K562 (cell line): ENCODE measurements at regions not wholly inside any gene's neighbourhood (a gene's known extent, or its start where the extent isn't known, plus 50 kb on each side); places are given as distances from the start of the nearest gene placed in this dataset.

Experiments used
- ATAC-seq: fragments of 200-7000 bp; cut with Tn5 transposase; 3 replicates; pipeline ENCODE4 v1.9.1; 2020; ENCODE audit warnings: moderate library complexity
- BruUV-seq: library from RNA; stranded (reverse); fragments of 400-500 nt; replicated peaks from 2 replicates; lab custom pipeline; 2021; lab: Mats Ljungman, UMichigan
- CTCF ChIA-PET: fragments of 300-600 bp; formaldehyde crosslinking; extraction: SDS; loops from one replicate; lab custom pipeline; 2021; ENCODE audit warnings: low intra/inter-chr PET ratio; lab: Yijun Ruan, JAX
- POLR2A ChIA-PET: fragments of 300-600, 350-650 bp; sonication (Branson Sonifier 250); formaldehyde crosslinking; extraction: SDS; loops from one replicate; lab custom pipeline; 2021; ENCODE audit warnings: antibody characterized with exemption, inconsistent platforms; lab: Yijun Ruan, JAX
- DNase-seq, 4 experiments: peaks; one replicate each; pipeline versions ENCODE4 v3.0.0 to v3.0.0-alpha.2; 2011 to 2018; ENCODE audit warnings: low spot score in 3 of 4, mixed read lengths in 3 of 4; ENCODE audit errors: extremely low read depth in 1 of 4
- FAIRE-seq: peaks from 2 replicates; lab custom pipeline; 2011; peaks lifted over from hg19 to GRCh38; lab: Jason Lieb, UNC
- H2AFZ ChIP-seq: 2 replicates; pipeline ENCODE4 v1.6.0; 2011; ENCODE audit warnings: low read depth, low read length, control low read depth, inconsistent platforms
- H3K27ac ChIP-seq: fragments of 200-600 bp; 3 replicates; pipeline ENCODE4 v1.8.0; 2011; ENCODE audit warnings: low read depth, mild to moderate bottlenecking, control low read depth, inconsistent platforms, low read length, moderate library complexity, mixed read lengths; ENCODE audit errors: extremely low read depth
- H3K27me3 ChIP-seq, 2 experiments: fragments of 300-600 bp in 1 of 2; 2 replicates in 1 of 2; 3 replicates in 1 of 2; pipeline versions ENCODE4 v1.6.0 to v1.8.0; 2011; ENCODE audit warnings: inconsistent platforms in 2 of 2, low read length in 2 of 2, mild to moderate bottlenecking in 1 of 2, mixed read lengths in 1 of 2, moderate library complexity in 1 of 2; ENCODE audit not compliant: control insufficient read depth in 2 of 2, insufficient read depth in 2 of 2
- H3K36me3 ChIP-seq: fragments of 300-600 bp; 3 replicates; pipeline ENCODE4 v1.8.0; 2011; ENCODE audit warnings: mild to moderate bottlenecking, low read length, inconsistent platforms; ENCODE audit not compliant: control insufficient read depth, insufficient read depth
- H3K4me1 ChIP-seq, 2 experiments: fragments of 200-600 bp in 1 of 2; replicated peaks in 1 of 2; 2 replicates in 1 of 2; 3 replicates in 1 of 2; pipeline versions ENCODE4 v1.5.1 to v1.8.0; 2011; ENCODE audit warnings: inconsistent platforms in 2 of 2, low read length in 2 of 2, mild to moderate bottlenecking in 1 of 2, mixed read lengths in 1 of 2, moderate library complexity in 1 of 2; ENCODE audit not compliant: control insufficient read depth in 2 of 2, insufficient read depth in 2 of 2
- H3K4me2 ChIP-seq: 2 replicates; pipeline ENCODE4 v1.6.1; 2011; ENCODE audit warnings: low read length, control low read depth, inconsistent platforms, mixed read lengths; ENCODE audit not compliant: insufficient read depth
- H3K4me3 ChIP-seq: fragments of 200-600 bp; sonication (generic), shearing (Covaris generic); 2 replicates; pipeline ENCODE4 v1.5.1; 2016; ENCODE audit warnings: control low read depth, inconsistent platforms
- H3K79me2 ChIP-seq: fragments of 200-600 bp; 3 replicates; pipeline ENCODE4 v1.8.0; 2011; ENCODE audit warnings: low read length, inconsistent platforms; ENCODE audit not compliant: control insufficient read depth, insufficient read depth
- H3K9ac ChIP-seq, 2 experiments: 2 replicates each; pipeline versions ENCODE4 v1.6.0 to v1.6.1; 2011; ENCODE audit warnings: low read depth in 2 of 2, low read length in 2 of 2, control low read depth in 1 of 2, inconsistent platforms in 1 of 2, mild to moderate bottlenecking in 1 of 2, mixed read lengths in 1 of 2; ENCODE audit not compliant: insufficient read depth in 1 of 2
- H3K9me1 ChIP-seq: one replicate; pipeline ENCODE4 v1.6.0; 2011; ENCODE audit warnings: inconsistent platforms, mild to moderate bottlenecking, low read length, moderate library complexity; ENCODE audit not compliant: control insufficient read depth, insufficient read depth
- H3K9me3 ChIP-seq: replicated peaks from 2 replicates; pipeline ENCODE4 v1.5.1; 2011; ENCODE audit warnings: low read depth, low read length, inconsistent platforms; ENCODE audit not compliant: control insufficient read depth, insufficient read depth
- H4K20me1 ChIP-seq: replicated peaks from 2 replicates; pipeline ENCODE4 v1.6.1; 2011; ENCODE audit warnings: low read length, inconsistent platforms, mixed read lengths; ENCODE audit not compliant: control insufficient read depth, insufficient read depth
- ARHGAP35 ChIP-seq: fragments of 450-650 bp; IDR thresholded peaks from 2 replicates; pipeline ENCODE4 v1.6.1; 2018; ENCODE audit not compliant: partially characterized antibody
- ARID4B ChIP-seq: sonication (generic); formaldehyde crosslinking; IDR thresholded peaks from 2 replicates; pipeline ENCODE4 v1.8.0; 2022; ENCODE audit warnings: mild to moderate bottlenecking, missing genetic modification reagents
- FOXK1 ChIP-seq: sonication (generic); formaldehyde crosslinking; IDR thresholded peaks from 2 replicates; pipeline ENCODE4 v1.8.0; 2022; ENCODE audit warnings: missing genetic modification reagents, mild to moderate bottlenecking, borderline replicate concordance
- MCM5 ChIP-seq: fragments of 450-650 bp; IDR thresholded peaks from 2 replicates; pipeline ENCODE4 v1.6.1; 2016; ENCODE audit warnings: low read depth
- ZKSCAN8 ChIP-seq: fragments of 200-800 bp; sonication (Bioruptor generic); IDR thresholded peaks from 2 replicates; pipeline ENCODE4 v1.6.1; 2016; ENCODE audit warnings: missing genetic modification characterization, missing compliant biosample characterization
- ZNF174 ChIP-seq: fragments of 250-450 bp; sonication (Bioruptor Pico); IDR thresholded peaks from 2 replicates; pipeline ENCODE4 v1.4.0; 2020; ENCODE audit warnings: mild to moderate bottlenecking
- WGBS: fragments of 100-300 bp; shearing (Covaris generic); methylation state at CpG from one replicate; pipeline ENCODE4 v1.1.6; 2016; ENCODE audit warnings: low coverage, mixed read lengths; ENCODE audit not compliant: insufficient coverage; ENCODE audit errors: missing lambda C conversion rate; 5-methylcytosine and 5-hydroxymethylcytosine counted together
- in situ Hi-C: fragments of 300-500 bp; cut with MboI; formaldehyde crosslinking; loops from 4 replicates; pipeline ENCODE4 v1.15.0; 2018; ENCODE audit warnings: inconsistent platforms, mixed read lengths
- intact Hi-C: fragments of 100-400 bp; cut with micrococcal nuclease; formaldehyde crosslinking; loops from 2 replicates; pipeline ENCODE4 v1.14.2; 2022
- TF ChIP-seq, protein P1 (sequence below): fragments of 450-650 bp; IDR thresholded peaks from one replicate; pipeline ENCODE4 v1.6.1; 2018; ENCODE audit warnings: mild to moderate bottlenecking, moderate library complexity; ENCODE audit not compliant: partially characterized antibody
- TF ChIP-seq, protein P2 (sequence below): fragments of 450-650 bp; IDR thresholded peaks from 2 replicates; pipeline ENCODE4 v1.6.1; 2016; ENCODE audit warnings: low read depth, mild to moderate bottlenecking, moderate library complexity
- TF ChIP-seq, protein P3 (sequence below): fragments of 250-450 bp; sonication (Bioruptor Pico); IDR thresholded peaks from 2 replicates; pipeline ENCODE4 v1.5.0; 2020; ENCODE audit warnings: mild to moderate bottlenecking

DNA sequence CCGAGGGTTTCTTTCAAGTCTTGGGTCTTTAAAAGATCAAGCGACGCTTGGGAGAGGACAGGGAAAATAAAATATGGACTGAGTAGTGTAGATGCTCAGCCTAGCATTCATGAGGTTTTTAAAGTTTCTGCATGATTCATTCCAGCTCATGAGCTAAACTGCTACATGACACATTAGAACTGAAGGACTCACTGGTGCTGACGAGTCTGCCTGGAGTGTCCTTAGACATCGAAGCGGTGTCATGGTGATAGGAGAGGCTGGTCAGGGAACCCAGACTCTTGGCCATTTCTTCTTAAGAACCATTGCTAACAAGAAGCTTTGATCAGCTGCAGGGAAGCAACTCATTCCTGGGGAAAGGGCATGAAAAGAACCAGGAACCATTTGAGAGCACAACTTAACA lies 158.6 kb downstream of the TRIML1 start:
- POLR2A ChIA-PET, result no interaction called here
- Histone ChIP-seq H3K27me3 (no peaks in the 10 kb centered on the region), H3K9me1 (no peaks in the 10 kb centered on the region), H3K79me2 (no peaks in the 10 kb centered on the region), H3K4me1 (no peaks in the 10 kb centered on the region), H3K27ac (no peak overlapping the region), H3K9ac (no peak overlapping the region), H3K4me2 (no peak overlapping the region), H4K20me1 (no peaks in the 10 kb centered on the region; the same call in 1 of the 2 replicates), H2AFZ (no peak overlapping the region), H3K9me3 (no peaks in the 10 kb centered on the region), H3K36me3 (no peaks in the 10 kb centered on the region), H3K4me3 (no peak overlapping the region)
- 3% methylated on average over 6 of the region's 6 CpGs for WGBS
- DNase-seq, result no peak
- TF ChIP-seq ZKSCAN8 (CRISPR knock-in tag) (no peak), ZNF174 (CRISPR knock-in tag) (no peak), ARID4B (CRISPR knock-in tag) (no peak), ARHGAP35 (no peak), FOXK1 (CRISPR knock-in tag) (no peak), MCM5 (no peak)
- TF ChIP-seq, protein P1, sequence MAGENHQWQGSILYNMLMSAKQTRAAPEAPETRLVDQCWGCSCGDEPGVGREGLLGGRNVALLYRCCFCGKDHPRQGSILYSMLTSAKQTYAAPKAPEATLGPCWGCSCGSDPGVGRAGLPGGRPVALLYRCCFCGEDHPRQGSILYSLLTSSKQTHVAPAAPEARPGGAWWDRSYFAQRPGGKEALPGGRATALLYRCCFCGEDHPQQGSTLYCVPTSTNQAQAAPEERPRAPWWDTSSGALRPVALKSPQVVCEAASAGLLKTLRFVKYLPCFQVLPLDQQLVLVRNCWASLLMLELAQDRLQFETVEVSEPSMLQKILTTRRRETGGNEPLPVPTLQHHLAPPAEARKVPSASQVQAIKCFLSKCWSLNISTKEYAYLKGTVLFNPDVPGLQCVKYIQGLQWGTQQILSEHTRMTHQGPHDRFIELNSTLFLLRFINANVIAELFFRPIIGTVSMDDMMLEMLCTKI, result no peak
- TF ChIP-seq, protein P2, sequence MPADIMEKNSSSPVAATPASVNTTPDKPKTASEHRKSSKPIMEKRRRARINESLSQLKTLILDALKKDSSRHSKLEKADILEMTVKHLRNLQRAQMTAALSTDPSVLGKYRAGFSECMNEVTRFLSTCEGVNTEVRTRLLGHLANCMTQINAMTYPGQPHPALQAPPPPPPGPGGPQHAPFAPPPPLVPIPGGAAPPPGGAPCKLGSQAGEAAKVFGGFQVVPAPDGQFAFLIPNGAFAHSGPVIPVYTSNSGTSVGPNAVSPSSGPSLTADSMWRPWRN, result no peak
- TF ChIP-seq, protein P3, sequence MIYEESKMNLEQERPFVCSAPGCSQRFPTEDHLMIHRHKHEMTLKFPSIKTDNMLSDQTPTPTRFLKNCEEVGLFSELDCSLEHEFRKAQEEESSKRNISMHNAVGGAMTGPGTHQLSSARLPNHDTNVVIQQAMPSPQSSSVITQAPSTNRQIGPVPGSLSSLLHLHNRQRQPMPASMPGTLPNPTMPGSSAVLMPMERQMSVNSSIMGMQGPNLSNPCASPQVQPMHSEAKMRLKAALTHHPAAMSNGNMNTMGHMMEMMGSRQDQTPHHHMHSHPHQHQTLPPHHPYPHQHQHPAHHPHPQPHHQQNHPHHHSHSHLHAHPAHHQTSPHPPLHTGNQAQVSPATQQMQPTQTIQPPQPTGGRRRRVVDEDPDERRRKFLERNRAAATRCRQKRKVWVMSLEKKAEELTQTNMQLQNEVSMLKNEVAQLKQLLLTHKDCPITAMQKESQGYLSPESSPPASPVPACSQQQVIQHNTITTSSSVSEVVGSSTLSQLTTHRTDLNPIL, result no peak
- no TSS peak for BruUV-seq
- in situ Hi-C loops (no loop called here), intact Hi-C loops (no loop called here)
- CTCF ChIA-PET, result no interaction called here
- FAIRE-seq, result no peak
- no peak for ATAC-seq
